GM19324 (cell line): ENCODE measurements at regions not wholly inside any gene's neighbourhood (a gene's known extent, or its start where the extent isn't known, plus 50 kb on each side); places are given as distances from the start of the nearest gene placed in this dataset.
A peak's percentile ranks its signal among the peaks of the same experiment; 100 is the strongest.
"Not testable (repeated sequence)": the region's sequence is repeated elsewhere in the genome, so short reads cannot be mapped to it uniquely, and the experiment has no call there.

ENCODE experiments used
- ATAC-seq: cut with Tn5 transposase; IDR thresholded peaks from one replicate; pipeline ENCODE4 v1.9.1; 2021; ENCODE audit warnings: mild to moderate bottlenecking, moderate library complexity; ENCODE audit not compliant: unreplicated experiment, low FRiP score

DNA sequence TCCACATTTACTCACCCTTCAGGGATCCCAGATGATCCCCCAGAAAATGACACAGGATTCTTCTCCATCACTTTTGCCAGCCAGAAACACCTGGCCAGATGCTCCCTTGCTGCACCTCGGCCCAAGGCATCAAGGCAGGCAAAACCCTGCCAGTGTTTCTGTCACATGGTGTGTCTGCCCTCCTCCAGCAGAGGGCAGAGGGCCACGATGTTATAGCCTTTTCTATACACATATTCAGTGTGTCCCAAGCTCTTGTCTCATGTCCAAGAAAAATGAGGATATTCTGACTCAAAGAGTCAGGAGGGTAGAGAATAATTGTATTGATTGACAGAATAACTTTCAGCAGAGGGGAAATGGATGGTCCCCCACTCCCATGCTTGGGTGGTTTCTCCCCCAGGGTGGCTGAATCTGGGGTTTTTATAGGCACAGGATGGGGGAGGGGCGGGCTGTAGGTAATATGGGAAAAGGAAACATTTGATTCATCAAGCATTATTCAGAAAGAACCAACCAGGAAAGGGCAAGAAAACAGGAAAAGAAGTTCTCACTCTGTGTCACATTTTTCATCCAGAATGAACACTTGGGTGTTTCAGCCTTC, 933.9 kb downstream of the TRIB2 start:
- ATAC-seq, result no peak

DNA sequence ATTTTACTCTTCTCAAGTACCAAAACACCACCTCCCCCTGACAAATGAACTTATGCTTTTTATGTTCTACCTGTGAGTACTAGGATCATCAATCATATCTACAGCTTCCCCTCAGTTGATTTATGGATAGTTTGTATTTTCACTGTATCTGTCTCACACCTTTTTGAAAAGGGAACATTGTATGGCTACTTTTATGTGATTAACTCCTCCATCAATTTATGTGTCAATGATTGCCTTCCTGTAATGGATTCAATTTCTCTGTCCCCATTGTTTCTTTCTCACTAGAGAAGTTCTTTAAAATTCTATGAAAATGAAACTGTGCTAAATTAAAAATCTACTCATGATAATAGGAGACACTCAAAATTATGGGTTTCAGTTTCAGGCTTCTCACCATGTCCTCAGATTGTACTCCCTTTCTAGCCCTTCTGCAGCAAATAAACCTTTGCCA, 935.0 kb downstream of the TRIB2 start:
- peak; percentile 69 for ATAC-seq

DNA sequence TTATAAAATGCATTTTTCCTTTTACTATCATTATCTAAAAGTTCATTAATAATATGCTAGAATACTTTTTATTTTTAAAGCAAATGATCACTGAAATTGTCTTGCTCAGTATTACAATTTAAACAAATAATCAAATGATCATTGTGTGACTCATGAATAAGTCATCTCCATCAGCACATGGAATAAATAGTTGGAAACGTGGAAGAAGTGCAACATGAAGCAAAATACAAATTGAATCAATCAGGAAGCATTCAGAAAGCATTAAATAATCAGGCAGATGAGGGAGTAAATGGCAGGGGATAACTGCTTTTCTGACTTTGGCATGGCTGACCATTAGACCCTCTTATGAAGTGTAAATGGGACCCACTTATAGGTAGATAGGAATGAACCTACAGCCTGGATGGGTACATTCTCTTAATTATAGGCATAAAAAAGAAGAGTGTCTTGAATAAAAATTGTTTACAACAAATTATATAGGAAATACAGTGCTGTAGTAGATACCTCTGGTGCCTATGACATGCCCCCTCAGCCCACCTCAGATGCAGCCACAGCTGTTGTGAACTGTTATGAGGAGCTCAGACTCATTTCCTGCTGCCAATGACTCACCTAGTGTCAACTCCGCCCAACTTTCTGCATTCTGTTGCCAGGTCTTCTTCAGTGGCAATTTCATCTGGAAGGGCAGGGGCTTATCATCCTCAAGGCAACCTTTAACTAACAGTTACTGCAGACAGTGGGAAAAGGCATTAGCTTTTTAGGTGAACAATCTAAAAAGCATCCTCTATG, 936.0 kb downstream of the TRIB2 start:
- no peak for ATAC-seq

DNA sequence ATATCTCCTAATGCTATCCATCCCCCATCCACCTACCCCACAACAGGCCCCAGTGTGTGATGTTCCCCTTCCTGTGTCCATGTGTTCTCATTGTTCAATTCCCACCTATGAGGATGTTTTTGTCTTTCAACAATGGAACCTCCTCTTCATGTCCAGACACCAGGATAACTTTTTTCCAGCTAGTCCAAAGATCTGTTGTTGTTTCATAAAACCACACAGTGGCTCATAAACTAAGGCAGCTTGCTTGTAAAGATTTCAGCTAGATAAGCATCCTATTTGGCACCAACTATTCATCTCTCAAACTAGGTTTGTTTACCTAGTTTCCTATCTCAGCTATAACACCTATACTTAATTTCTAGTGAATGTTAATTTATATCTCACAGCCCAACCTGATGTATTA, 937.7 kb downstream of the TRIB2 start:
- ATAC-seq, result no peak

DNA sequence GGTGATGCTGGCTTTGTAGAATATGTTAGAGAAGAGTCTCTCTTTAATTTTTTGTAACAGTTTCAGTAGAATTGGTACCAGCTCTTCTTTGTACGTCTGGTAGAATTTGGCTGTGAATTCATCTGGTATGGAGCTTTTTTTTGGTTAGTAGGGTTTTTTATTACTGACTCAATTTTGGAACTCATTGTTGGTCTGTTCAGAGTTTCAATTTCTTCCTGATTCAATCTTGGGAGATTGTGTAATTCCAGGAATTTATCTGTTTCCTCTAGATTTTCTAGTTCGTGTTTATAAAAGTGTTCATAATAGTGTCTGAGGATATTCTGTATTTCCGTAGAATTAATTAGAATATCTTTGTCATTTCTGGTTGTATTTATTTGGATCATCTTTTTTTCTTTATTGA, 943.5 kb downstream of the TRIB2 start:
- ATAC-seq, result no peak

DNA sequence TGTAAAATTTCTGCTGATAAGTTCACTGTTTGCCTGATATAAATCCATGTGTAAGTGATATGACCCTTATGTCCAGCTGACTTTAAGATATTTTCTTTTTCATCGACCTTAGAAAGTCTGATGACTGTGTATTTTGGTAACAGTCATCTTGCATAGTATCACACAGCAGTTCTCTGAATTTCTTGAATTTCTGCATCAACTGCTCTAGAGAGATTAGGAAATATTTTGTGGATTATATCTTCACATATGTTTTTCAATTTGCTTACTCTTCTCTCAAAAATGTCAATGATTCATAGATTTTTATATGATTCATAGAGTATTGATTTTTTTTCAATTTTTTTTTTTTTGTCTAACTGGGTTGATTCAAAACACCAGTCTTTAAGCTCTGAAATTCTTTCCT, 945.3 kb downstream of the TRIB2 start:
- no peak for ATAC-seq

DNA sequence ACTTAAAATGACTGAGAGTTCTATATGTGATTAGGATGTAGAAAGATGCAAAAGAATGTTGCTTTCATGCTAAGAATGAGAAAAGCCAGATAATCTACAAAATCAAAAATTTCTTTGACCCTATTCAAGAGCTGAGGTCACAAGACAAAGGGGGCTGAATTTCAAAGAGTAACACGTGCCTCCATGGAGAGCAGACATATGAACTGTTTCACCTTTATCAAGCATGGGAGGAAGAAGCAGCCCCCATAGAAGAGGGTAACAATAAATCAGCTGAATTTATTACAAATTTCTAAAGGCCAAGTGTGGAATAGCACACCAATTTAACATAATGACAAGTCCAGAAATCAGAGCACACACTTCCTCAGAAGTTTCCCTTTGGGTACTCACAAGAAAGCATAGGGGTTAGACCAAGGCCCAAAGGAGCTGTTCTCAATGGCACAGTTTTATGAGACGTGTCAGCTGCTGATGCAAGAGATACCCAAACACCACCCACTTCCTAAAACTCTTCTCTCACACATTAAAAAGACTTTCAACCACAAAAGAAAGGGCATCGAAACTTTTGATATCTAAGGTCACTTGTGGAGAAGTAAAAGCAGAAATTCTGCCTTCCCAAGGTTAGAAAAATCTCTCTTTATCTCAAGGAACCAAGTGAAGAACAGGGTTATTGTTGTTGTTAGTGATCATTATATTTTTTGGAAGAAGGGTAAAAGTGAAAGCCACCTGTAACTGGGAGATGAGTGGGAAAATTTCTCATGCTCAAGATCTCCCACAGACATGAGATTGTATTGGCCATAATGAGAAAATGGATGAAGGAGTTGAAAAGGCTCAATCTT, 950.1 kb downstream of the TRIB2 start:
- ATAC-seq, result peak; percentile 79

DNA sequence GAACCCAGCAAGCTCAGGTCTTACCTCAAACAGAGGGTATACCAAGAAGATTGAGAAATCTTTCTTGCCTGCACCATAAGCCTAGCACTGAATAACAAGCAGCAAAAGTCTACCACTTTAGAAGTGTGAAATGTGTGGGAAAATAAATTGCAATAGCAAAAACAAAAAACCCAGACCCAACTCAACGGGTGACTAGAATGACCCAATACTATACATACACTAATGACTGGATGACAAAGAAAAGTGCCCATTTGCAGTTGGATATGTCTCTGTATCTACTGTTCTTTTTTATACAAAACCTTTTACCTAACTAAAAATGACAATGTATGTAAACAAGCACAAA, 950.6 kb downstream of the TRIB2 start:
- ATAC-seq, result no peak

DNA sequence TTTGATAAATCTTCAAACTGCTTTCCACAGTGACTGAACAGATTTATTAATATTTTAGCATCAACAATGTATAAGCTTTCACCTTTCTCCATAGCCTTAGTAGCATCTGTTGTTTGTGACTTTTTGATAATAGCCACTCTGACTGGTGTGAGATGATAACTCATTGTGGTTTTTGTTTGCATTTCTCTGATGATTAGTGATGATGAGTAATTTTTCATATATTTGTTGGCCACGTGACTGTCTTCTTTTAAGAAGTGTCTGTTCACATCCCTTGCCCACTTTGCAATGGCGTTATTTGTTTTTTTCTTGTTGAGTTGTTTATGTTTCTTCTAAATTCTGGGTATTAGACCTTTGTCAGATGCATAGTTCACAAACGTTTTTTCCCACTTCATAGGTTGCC, 952.9 kb downstream of the TRIB2 start:
- no peak for ATAC-seq

DNA sequence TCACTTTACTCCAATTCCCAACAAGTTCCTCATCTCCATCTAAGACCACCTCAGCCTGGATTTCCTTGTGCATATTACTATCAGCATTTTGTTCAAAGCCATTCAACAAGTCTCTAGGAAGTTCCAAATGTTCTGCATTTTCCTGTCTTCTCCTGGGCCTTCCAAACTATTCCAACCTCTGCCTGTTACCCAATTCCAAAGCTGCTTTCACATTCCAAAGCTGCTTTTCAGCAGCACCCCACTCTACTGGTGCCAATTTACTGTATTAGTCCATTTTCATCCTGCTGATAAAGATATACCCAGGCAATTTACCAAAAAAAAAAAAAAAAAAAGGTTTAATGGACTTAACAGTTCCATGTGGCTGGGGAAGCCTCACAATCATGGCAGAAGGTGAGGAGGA, 957.1 kb downstream of the TRIB2 start:
- ATAC-seq, result not testable (repeated sequence)

DNA sequence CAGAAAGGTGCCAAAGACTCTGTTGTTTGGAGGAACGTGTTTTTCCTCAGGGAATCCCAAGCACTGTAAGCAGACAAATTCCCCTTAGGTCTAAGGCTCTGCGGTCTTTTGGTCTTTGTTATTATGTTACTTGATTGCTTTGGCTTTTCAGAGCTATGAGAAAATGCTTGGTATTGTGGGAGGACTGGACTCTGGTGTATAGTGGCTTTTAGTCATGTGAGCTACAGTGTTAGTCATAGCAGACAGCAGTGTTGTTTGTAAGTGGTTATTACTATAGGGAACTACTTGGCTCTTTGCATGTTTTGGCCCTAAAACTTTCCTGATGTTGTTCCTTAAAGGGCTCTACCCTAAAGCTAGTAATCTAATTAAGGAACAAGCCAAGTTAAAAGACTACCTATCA, 956.2 kb upstream of the LRATD1 start:
- no peak for ATAC-seq

DNA sequence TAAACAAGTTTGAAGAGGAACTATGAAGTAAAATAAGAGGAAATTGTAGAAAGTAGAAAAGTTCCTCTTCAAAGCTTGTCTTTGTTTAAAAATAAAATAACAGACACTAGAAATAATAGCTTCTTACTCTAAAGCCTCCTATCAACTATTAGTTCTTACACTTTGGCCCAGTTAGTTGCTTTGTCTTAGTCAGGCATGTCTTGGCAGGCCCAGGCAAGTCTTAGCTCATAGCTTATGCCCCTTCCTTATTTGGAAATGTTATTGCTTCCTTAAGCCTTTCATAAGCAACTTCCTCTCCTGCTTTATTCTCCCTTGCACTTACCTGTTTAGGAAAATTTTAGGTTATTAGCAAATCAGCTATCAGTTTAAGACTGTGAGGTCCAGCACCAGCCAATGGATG, 950.6 kb upstream of the LRATD1 start:
- ATAC-seq, result no peak

DNA sequence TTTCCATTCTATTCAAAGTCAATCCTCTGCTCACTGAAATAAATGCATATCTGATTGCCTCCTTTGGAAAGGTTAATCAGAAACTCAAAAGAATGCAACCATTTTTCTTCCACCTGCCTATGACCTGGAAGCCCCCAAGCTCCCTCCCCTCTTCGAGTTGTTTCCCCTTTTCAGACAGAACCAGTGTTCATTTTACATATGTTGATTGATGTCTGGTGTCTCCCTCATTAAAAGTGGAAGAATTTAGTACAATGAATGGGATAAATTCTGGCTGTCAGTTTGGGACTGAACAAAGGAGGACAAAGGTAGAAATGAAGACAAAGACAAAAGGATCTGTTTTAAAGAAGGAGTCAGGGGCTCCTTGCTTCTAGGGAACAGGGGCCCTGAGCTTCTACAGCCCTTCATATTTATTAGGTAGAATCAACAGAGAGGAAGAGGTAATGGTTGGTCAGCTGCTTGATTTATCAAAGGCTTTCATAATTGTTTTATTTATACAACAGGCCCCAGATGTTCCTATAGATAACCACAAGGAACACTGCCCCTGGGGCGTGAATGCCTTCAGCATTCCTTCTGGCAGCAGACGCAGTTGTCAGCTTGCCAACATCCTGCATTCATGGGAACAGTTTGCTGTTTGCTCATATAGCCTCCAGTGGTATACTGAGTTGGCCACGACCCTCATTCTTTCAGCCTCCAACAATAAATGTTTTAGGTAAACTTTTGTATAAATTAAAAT, 949.8 kb upstream of the LRATD1 start:
- no peak for ATAC-seq

DNA sequence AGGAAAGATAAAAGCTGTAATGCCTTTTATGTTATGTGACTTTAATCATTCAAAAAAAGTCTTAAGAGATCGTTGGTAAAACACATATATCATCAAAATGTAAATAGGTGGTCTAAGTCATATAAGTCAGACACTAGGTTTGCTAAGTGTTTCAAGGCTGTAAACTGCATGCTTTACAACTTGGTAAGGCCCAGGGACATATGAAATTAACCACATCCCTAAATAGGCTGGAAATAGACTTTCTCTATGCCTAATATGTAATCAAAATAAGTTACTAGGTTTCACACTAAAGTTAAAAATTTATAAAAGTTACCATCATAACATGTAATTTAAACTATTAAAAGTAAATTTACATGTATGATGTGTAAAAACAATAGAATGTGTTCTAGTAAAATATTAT, 946.3 kb upstream of the LRATD1 start:
- ATAC-seq, result no peak

DNA sequence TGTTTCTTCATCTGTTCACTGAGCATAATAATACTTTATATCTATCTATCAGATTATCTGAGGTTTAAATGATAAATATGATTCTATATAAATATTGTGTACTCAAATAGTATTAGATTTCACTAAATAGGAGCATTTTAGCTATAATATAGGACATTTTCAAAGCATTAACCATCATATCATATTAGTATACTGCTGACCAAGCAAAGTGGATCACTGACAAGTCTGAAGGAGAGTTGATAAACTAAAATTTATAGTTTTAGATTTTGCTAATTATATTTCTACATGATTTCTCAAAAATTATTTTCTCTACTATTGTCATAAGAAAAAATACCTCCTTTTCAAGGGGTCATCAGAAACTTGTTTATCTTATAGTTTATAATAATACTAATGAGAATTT, 937.8 kb upstream of the LRATD1 start:
- ATAC-seq, result no peak

DNA sequence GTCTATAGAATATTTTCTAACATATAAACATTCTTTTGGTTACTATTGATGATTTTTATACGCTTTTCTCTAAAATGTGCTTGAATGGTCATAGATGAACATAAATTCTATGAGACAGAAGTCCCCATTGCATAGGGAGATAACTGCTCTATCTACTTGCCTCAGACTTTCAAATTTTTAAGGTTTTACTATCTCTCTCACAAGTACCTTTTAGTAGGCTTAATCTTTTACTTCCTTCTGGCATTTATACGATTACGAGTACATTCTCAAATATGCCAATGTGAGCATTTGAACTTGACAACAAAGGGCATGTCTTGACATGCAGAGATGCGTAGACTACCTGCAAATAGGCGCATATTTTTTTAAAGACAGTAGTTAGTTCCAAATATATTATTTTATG, 935.9 kb upstream of the LRATD1 start:
- ATAC-seq, result no peak

DNA sequence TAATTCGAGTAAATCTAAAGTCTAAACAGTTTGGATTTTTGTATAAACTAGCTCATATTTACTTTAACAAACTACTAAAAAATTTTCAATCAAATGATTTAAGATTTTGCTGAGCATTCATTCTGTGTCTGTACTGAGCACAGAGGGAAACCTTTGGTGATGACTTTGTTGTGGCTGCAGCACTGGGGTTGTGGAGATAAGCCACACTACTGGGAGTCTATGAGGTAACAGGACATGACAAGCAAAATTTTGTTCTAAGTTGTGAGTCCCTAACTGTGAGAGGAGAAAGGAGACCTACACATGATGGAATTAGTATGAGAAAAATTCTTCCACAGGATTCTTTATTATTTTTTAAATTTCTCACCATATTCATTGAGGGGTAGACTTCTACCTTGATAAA, 933.7 kb upstream of the LRATD1 start:
- no peak for ATAC-seq

DNA sequence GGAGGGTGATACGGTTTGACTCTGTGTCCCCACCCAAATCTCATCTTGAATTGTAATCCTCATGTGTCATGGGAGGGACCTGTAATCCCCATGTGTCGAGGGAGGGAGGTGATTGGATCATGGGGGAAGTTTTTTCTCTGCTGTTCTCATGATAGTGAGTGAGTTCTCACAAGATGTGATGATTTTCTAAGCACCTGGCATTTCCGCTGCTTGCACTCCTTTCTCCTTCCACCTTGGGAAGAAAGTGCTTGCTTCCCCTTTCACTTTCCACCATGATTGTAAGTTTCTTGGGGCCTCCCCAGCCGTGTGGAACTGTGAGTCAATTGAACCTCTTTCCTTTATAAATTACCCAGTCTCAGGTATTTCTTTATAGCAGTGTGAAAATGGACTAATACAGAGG, 932.6 kb upstream of the LRATD1 start:
- not testable (repeated sequence) for ATAC-seq

DNA sequence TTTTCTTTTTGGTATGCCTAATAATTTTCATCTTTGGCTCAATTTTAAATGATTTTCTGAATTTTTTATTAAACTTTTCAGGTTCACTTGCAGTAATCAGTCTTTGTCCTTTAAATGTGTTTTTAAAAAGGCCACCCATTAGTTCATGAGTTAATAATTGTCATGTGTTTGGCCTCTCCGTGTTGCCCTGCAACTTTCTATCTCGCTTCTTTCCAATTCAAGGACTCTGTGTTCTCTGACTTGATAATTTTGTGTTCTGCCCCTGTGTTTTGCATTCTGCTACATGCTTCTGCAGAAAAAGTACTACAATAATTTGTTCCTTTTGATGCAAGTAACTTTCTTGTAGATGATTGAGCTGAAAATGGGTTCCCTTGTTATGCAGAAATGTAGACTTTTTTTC, 921.4 kb upstream of the LRATD1 start:
- no peak for ATAC-seq

DNA sequence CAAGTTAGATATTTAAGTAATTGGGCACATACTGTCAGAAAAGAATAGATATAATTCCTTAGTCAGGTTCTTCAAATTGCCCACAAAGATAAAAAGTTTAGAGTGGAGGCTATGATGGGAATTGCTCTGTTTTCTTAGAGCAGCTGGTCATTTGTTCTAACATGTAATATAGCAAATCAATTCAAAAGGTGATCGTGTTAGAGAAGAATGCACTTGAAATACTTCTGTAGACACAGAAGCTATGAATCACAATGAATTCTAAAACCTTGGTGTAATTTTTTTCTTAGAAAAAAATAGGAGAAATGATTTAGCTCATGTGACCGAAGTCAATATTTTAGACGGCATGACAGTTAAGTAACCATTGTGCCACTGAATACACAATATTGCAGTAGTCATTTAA, 918.1 kb upstream of the LRATD1 start:
- ATAC-seq, result no peak

DNA sequence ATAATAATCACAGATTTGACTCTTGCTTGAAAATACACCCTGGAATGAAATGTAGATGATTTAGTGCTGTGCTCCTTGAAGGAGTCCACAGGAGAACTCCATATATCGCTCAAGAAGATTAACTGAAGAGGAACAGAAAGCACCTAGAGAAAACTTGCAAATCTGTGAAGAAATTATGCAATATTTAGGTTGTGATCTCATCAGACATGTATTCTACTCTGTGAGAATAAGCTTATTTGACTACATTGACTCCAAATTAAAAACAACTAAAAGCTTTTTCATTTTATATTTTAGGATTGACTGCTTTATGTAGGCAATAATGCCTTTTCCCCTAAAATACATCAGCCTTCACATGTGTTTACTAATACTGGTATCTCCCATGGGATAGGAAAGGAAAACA, 906.6 kb upstream of the LRATD1 start:
- no peak for ATAC-seq
